Fibroblast of the conjunctiva (primary cell): ENCODE measurements at regions not wholly inside any gene's neighbourhood (a gene's known extent, or its start where the extent isn't known, plus 50 kb on each side); places are given as distances from the start of the nearest gene placed in this dataset.

Experiments used
- DNase-seq: peaks from one replicate; pipeline ENCODE4 v3.0.0-alpha.2; 2010; ENCODE audit warnings: low read depth

GRCh38 chr7:12518920-12519681 lies 51.4 kb upstream of the SCIN start:
- DNase-seq = no peak

- DNase-seq = no peak
Measured at GRCh38 chr7:12519682-12520009, 50.9 kb upstream of the SCIN start.
